Cardiac fibroblast (primary cell): ENCODE measurements at regions not wholly inside any gene's neighbourhood (a gene's known extent, or its start where the extent isn't known, plus 50 kb on each side); places are given as distances from the start of the nearest gene placed in this dataset.
A peak's percentile ranks its signal among the peaks of the same experiment; 100 is the strongest.

Experiments used
- DNase-seq, 2 donors: peaks; one replicate each; pipeline versions ENCODE4 v3.0.0 to v3.0.0-alpha.2; 2010; ENCODE audit warnings: low read depth in 2 of 2
- H3K4me3 ChIP-seq, 2 donors: replicated peaks in 1 of 2; 1 replicate in 1 of 2; 2 replicates in 1 of 2; pipeline ENCODE4 v1.5.1; 2011; ENCODE audit warnings: low read depth in 2 of 2, low read length in 2 of 2, mild to moderate bottlenecking in 2 of 2, moderate library complexity in 1 of 2
- TF ChIP-seq, protein P1 (sequence below): IDR thresholded peaks from one replicate; pipeline ENCODE4 v1.5.1; 2011; ENCODE audit warnings: low read depth, mild to moderate bottlenecking, low read length, inconsistent platforms

DNA sequence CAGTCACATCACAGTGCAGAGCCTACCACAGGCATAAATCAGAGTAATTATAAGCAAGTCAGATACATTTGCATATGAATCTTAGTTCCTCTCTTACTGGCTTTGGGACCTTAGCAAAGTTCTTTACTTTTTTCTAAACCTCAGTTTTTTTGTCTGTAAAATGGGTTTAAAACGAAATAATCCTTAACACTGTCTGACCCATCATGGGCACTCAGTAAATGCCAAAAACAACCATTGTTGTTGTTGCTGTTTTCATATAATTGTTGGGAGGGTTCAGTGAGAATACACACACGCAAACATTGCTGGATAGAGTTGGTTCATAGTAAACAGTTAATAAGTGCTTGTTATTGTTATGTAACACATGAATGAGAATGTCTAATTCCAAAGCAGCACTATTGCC lies 184.9 kb downstream of the BLID start:
- no peak overlapping the region for H3K4me3 ChIP-seq
- no peak for DNase-seq
- TF ChIP-seq, protein P1, sequence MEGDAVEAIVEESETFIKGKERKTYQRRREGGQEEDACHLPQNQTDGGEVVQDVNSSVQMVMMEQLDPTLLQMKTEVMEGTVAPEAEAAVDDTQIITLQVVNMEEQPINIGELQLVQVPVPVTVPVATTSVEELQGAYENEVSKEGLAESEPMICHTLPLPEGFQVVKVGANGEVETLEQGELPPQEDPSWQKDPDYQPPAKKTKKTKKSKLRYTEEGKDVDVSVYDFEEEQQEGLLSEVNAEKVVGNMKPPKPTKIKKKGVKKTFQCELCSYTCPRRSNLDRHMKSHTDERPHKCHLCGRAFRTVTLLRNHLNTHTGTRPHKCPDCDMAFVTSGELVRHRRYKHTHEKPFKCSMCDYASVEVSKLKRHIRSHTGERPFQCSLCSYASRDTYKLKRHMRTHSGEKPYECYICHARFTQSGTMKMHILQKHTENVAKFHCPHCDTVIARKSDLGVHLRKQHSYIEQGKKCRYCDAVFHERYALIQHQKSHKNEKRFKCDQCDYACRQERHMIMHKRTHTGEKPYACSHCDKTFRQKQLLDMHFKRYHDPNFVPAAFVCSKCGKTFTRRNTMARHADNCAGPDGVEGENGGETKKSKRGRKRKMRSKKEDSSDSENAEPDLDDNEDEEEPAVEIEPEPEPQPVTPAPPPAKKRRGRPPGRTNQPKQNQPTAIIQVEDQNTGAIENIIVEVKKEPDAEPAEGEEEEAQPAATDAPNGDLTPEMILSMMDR: no peak

- H3K4me3 ChIP-seq: peak overlapping the region in 1 of 2 donors; percentile 38
- TF ChIP-seq, protein P1: no peak
- peak; percentile 12 to 18 for DNase-seq
These were observed 185.7 kb downstream of the BLID start for GRCh38 chr11:121930004-121930965.

DNA sequence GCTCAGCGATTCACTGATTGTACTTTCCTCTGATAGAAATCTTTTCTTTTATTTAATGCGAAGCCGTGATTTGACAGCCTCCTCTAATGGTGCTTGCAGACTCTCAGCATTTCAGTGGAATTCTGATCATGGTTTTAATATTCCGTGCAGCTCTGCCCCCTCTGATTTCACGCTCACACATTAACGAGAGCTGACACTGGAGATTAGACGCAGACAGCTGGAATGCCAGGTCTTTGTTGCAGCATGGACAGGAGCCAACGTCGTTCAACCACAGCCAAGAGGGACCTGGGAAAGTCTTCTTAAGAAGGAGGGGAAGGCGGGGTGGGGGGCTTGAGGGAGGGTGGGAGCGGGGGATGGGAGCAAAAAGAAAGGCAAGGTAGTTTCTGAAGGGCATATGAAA lies 186.4 kb downstream of the BLID start:
- TF ChIP-seq, protein P1: no peak
- peak overlapping the region in 1 of 2 donors; percentile 38 for H3K4me3 ChIP-seq
- DNase-seq: peak; percentile 37 to 74

- TF ChIP-seq, protein P1: no peak
- H3K4me3 ChIP-seq: peak overlapping the region in 1 of 2 donors; percentile 38
- no peak for DNase-seq
These were observed 187.1 kb downstream of the BLID start for GRCh38 chr11:121928597-121929580.

DNA sequence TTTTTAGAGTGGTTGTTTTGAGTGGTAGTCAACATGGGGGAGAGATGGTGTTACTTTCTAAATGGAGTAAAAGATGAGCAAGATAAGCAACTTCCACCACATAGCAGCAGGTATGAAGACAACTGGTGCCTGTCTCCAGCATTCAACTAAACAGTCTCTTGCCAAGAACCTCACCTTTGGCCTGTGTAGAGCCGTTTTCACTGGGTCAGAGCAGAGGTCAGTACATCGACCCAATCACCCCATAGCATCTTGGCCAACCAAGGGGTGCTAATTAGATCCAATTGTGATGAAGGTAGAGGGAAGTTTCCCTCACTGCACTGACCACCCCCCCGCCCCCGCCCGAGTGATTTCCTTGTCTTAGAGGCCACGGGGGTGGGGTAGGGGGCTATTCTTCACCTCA lies 188.2 kb downstream of the BLID start:
- TF ChIP-seq, protein P1: no peak
- no peak overlapping the region for H3K4me3 ChIP-seq
- no peak for DNase-seq

GRCh38 chr11:121927097-121927785 lies 188.8 kb downstream of the BLID start:
- TF ChIP-seq, protein P1: no peak
- no peak overlapping the region for H3K4me3 ChIP-seq
- DNase-seq: no peak
